ENCODE measurements at regions not wholly inside any gene's neighbourhood (a gene's known extent, or its start where the extent isn't known, plus 50 kb on each side); places are given as distances from the start of the nearest gene placed in this dataset.
"Not testable (repeated sequence)": the region's sequence is repeated elsewhere in the genome, so short reads cannot be mapped to it uniquely, and the experiment has no call there.

- Mint-ChIP-seq H3K4me3 (no peak overlapping the region), H3K36me3 (ENCODE audit: low read depth) (no peaks in the 10 kb centered on the region), H3K27me3 (no peaks in the 10 kb centered on the region), H3K4me1 (ENCODE audit: low read depth) (no peaks in the 10 kb centered on the region), H3K9me3 (peaks cover 19% of the 10 kb centered on the region), H3K27ac (no peak overlapping the region)
- intact Hi-C loops (cut with micrococcal nuclease) = no loop called here
Measured at GRCh38 chr13:81148822-81149221, 807.9 kb upstream of the SPRY2 start.

GRCh38 chr13:81146576-81146975 is 805.6 kb upstream of the SPRY2 start:
- H3K36me3 Mint-ChIP-seq (ENCODE audit: low read depth); H3K4me3 Mint-ChIP-seq; H3K27ac Mint-ChIP-seq; intact Hi-C loops (cut with micrococcal nuclease); H3K4me1 Mint-ChIP-seq (ENCODE audit: low read depth); H3K27me3 Mint-ChIP-seq: not testable (repeated sequence)
- peaks cover 19% of the 10 kb centered on the region for H3K9me3 Mint-ChIP-seq

- H3K9me3 Mint-ChIP-seq = peaks cover 13% of the 10 kb centered on the region
- no peak overlapping the region for H3K27ac Mint-ChIP-seq
- H3K4me1 Mint-ChIP-seq (ENCODE audit: low read depth) = no peaks in the 10 kb centered on the region
- intact Hi-C loops (cut with micrococcal nuclease) = no loop called here
- H3K27me3 Mint-ChIP-seq = no peaks in the 10 kb centered on the region
- H3K36me3 Mint-ChIP-seq (ENCODE audit: low read depth) = no peaks in the 10 kb centered on the region
- no peak overlapping the region for H3K4me3 Mint-ChIP-seq
Measured at GRCh38 chr13:81142306-81142999, 801.5 kb upstream of the SPRY2 start.

DNA sequence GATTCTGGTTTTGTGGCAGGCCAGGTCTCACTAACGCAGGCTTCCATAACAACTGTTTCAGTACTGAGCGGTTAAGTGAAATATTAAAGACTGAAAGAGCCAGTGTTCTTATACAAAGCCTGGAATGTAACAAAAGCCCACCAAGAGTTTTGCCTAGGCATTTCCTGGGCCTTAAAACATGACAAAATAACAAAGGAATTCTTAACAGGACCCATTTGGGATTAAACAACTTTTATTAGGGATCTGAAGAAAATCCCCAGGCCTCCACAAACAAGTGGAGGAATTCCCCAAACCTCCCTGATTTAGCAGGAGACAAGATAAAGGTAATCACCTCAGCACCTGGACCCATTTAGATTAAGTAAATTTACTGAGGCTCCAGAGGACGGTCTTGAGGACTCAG is 799.7 kb upstream of the SPRY2 start:
- no peak overlapping the region for H3K27ac Mint-ChIP-seq
- no peaks in the 10 kb centered on the region for H3K4me1 Mint-ChIP-seq (ENCODE audit: low read depth)
- no peaks in the 10 kb centered on the region for H3K36me3 Mint-ChIP-seq (ENCODE audit: low read depth)
- H3K9me3 Mint-ChIP-seq = peaks cover 8% of the 10 kb centered on the region
- intact Hi-C loops (cut with micrococcal nuclease) = no loop called here
- H3K4me3 Mint-ChIP-seq = no peak overlapping the region
- H3K27me3 Mint-ChIP-seq = no peaks in the 10 kb centered on the region

DNA sequence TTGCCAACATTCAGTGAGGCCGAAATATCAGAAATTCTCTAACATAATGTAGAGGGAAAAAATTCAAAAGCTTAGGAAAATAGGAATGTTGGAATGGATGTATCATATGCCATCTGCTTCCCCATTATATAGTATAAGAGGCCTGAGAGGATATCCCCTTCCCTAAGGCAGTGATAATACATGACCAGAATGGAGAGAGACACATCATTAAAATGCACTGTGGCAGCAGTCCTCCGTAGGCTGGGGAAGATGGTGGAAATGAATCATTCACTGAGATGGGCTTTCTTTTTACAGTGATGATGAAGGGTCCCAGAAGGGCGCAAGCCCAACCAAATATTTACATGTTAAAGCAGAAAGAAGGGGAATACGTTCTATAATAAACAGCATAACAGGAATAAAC is 799.1 kb upstream of the SPRY2 start:
- Mint-ChIP-seq H3K9me3 (peaks cover 8% of the 10 kb centered on the region), H3K36me3 (ENCODE audit: low read depth) (no peaks in the 10 kb centered on the region), H3K27ac (no peak overlapping the region), H3K4me3 (no peak overlapping the region), H3K4me1 (ENCODE audit: low read depth) (no peaks in the 10 kb centered on the region), H3K27me3 (no peaks in the 10 kb centered on the region)
- intact Hi-C loops (cut with micrococcal nuclease) = no loop called here

DNA sequence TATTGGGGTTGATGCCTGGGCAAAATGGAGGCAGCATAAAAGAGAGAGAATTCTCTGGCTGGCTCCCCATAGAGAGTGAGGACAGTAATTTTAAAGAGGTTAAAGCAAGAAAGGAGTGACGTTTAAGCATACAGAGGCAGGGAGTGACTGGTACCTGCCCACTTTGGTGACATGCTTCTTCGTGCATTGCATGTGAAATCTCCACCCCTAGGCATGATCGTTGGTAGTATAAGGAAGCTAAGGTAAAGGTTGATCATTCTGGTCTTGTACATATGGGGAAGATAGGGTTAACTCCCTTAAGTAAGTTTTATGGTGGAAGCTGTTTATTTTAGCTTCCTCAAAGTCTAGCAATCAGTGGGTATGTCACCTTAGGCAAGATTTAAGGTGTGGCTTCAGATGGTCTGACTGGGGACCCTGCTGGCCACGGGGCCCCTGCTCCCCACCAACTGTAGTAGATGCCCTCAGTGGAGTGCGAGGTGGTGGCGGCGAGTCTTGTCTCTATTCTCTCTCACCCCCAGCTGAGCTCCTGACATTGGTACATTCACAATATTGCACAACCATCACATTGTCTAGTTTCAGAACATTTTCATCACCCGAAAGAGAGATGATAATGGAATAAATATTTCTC is 797.5 kb upstream of the SPRY2 start:
- Mint-ChIP-seq H3K36me3 (ENCODE audit: low read depth) (no peaks in the 10 kb centered on the region), H3K4me3 (no peak overlapping the region), H3K9me3 (peaks cover 8% of the 10 kb centered on the region), H3K27ac (no peak overlapping the region), H3K4me1 (ENCODE audit: low read depth) (no peaks in the 10 kb centered on the region), H3K27me3 (no peaks in the 10 kb centered on the region)
- intact Hi-C loops (cut with micrococcal nuclease) = no loop called here

DNA sequence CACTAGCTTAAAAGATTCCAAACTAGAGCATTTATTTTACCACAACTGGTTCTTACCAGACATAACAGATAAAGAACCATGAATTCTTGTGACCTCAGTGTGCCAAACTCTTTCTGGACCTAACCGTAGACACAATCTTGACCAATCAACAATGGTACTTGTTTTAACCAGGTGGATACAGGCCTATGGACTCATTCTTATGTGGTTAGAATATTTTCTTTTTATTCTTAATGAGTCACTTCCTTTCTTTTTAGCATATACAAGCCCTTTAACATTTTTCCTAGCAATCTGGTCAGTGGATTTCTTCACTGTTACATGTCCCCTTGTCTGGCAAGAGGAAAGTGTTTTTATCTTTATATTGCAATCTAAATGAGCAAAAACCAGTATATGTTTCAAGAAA is 792.1 kb upstream of the SPRY2 start:
- Mint-ChIP-seq H3K36me3 (ENCODE audit: low read depth) (no peaks in the 10 kb centered on the region), H3K4me1 (ENCODE audit: low read depth) (no peaks in the 10 kb centered on the region), H3K27me3 (no peaks in the 10 kb centered on the region), H3K4me3 (no peak overlapping the region), H3K27ac (no peak overlapping the region), H3K9me3 (peaks cover 12% of the 10 kb centered on the region)
- intact Hi-C loops (cut with micrococcal nuclease) = no loop called here

GRCh38 chr13:81117416-81117815 is 776.5 kb upstream of the SPRY2 start:
- H3K27me3 Mint-ChIP-seq = no peaks in the 10 kb centered on the region
- H3K4me1 Mint-ChIP-seq (ENCODE audit: low read depth) = no peaks in the 10 kb centered on the region
- no peak overlapping the region for H3K27ac Mint-ChIP-seq
- H3K9me3 Mint-ChIP-seq = peaks cover 8% of the 10 kb centered on the region
- intact Hi-C loops (cut with micrococcal nuclease) = no loop called here
- H3K4me3 Mint-ChIP-seq = no peak overlapping the region
- no peaks in the 10 kb centered on the region for H3K36me3 Mint-ChIP-seq (ENCODE audit: low read depth)

DNA sequence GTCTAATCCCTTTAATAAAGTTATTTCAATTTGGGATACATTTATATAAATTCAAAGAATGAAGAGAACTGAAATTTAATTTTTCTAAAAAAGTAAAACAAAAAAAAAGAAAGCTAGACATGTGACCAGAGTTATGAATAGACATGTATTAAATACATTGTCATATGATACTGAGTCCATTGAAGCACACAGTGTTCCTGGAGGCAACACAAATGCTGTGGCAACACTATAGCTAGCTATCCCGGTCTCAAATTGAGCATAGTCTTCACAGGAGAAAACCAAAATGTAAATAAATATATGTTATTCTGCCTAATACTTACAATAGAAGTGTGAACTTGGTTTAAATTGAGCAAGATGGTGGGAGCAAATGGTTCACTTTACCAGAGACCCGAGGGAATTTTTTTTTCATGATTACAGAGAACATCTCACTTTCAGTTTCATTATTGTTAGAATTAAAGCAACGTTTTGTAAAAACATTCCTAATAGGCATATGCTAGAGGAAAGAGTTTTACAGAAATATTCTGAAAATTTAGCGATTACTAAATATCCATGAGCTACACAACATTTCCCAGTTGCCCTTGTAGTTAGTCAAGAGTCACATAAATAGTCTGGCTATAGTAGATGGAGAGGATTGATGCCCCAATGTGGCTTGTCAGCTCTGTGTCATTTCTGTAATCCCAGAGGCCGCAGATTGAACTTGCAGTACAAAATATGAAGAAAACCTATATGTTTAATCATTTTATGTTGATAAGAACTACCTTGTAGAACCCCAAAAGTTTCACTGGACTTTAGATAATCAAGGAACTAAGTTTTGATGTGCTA is 775.7 kb upstream of the SPRY2 start:
- peaks cover 8% of the 10 kb centered on the region for H3K9me3 Mint-ChIP-seq
- intact Hi-C loops (cut with micrococcal nuclease) = no loop called here
- H3K36me3 Mint-ChIP-seq (ENCODE audit: low read depth) = no peaks in the 10 kb centered on the region
- H3K27me3 Mint-ChIP-seq = no peaks in the 10 kb centered on the region
- no peak overlapping the region for H3K4me3 Mint-ChIP-seq
- H3K27ac Mint-ChIP-seq = no peak overlapping the region
- no peaks in the 10 kb centered on the region for H3K4me1 Mint-ChIP-seq (ENCODE audit: low read depth)

- intact Hi-C loops (cut with micrococcal nuclease) = no loop called here
- Mint-ChIP-seq H3K36me3 (ENCODE audit: low read depth) (no peaks in the 10 kb centered on the region), H3K27ac (no peak overlapping the region), H3K27me3 (no peaks in the 10 kb centered on the region), H3K4me3 (no peak overlapping the region), H3K4me1 (ENCODE audit: low read depth) (no peaks in the 10 kb centered on the region), H3K9me3 (peaks cover 12% of the 10 kb centered on the region)
Measured at GRCh38 chr13:81109026-81109425, 768.1 kb upstream of the SPRY2 start.

DNA sequence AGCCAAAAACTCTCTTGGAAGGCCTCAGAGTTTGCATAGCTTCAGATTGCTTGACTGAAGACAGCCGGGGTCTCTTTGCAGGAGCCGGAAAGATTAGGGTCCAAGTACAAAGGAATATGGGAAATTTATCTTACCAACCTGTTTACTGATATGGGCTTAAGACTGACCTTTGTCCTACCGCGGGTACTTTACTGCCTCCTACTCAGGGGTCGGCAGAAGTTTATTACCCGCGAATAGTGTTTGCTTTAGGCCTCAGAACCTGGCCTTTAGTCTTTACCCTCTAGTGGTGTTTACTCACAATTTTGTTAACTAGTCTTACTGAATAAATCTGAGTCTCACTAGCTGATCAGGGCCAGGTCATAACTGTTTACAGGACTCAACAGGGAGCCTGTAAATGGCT is 765.4 kb upstream of the SPRY2 start:
- intact Hi-C loops (cut with micrococcal nuclease) = no loop called here
- no peaks in the 10 kb centered on the region for H3K27me3 Mint-ChIP-seq
- H3K27ac Mint-ChIP-seq = no peak overlapping the region
- peaks cover 12% of the 10 kb centered on the region for H3K9me3 Mint-ChIP-seq
- no peak overlapping the region for H3K4me3 Mint-ChIP-seq
- H3K4me1 Mint-ChIP-seq (ENCODE audit: low read depth) = no peaks in the 10 kb centered on the region
- no peaks in the 10 kb centered on the region for H3K36me3 Mint-ChIP-seq (ENCODE audit: low read depth)

GRCh38 chr13:81104035-81104715 is 763.2 kb upstream of the SPRY2 start:
- peaks cover 26% of the 10 kb centered on the region for H3K9me3 Mint-ChIP-seq
- no peak overlapping the region for H3K27ac Mint-ChIP-seq
- no peaks in the 10 kb centered on the region for H3K27me3 Mint-ChIP-seq
- H3K4me3 Mint-ChIP-seq = no peak overlapping the region
- no peaks in the 10 kb centered on the region for H3K4me1 Mint-ChIP-seq (ENCODE audit: low read depth)
- intact Hi-C loops (cut with micrococcal nuclease) = no loop called here
- no peaks in the 10 kb centered on the region for H3K36me3 Mint-ChIP-seq (ENCODE audit: low read depth)

DNA sequence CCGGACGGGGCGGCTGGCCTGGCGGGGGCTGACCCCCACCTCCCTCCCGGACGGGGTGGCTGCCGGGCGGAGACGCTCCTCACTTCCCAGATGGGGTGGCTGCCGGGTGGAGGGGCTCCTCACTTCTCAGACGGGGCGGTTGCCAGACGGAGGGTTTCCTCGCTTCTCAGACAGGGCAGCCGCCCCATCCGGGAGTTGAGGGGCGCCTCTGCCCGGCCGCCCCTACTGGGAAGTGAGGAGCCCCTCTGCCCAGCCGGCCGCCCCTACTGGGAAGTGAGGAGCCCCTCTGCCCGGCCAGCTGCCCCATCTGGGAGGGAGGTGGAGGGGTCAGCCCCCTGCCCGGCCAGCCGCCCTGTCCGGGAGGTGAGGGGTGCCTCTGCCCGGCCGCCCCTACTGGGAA is 761.1 kb upstream of the SPRY2 start:
- peaks cover 35% of the 10 kb centered on the region for H3K9me3 Mint-ChIP-seq
- H3K4me3 Mint-ChIP-seq; H3K4me1 Mint-ChIP-seq (ENCODE audit: low read depth); intact Hi-C loops (cut with micrococcal nuclease); H3K27ac Mint-ChIP-seq; H3K27me3 Mint-ChIP-seq; H3K36me3 Mint-ChIP-seq (ENCODE audit: low read depth): not testable (repeated sequence)

Data from dendritic cell treated with granulocyte-macrophage colony-stimulating factor and Interleukin-4, amounts not matched to agents 40 ng/mL and 50 ng/mL, for 4 days (primary cell).